ENCODE measurements at regions not wholly inside any gene's neighbourhood (a gene's known extent, or its start where the extent isn't known, plus 50 kb on each side); places are given as distances from the start of the nearest gene placed in this dataset.

DNA sequence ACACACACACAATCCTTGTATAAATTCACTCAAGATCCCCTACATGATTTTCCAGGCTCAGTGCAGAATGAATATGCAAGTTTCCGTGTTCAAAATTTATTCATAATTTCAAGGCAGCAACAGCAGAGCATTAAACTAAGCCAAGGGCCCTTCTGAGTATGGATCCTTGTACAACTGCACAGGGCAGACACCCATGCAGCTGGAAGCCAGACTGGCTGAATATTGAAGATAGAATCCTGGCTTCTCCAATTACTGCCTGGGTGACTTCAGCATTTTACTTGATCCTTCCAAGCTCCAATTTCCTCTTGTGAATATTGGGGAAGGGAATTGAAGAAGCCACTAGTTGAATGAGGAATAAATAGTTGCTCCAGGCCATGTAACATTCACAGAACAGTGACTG, 267.9 kb upstream of the REG3G start:
- TF ChIP-seq EP300 (IDR thresholded peaks at IDR 0.05), result no peak
- TF ChIP-seq, protein P1, sequence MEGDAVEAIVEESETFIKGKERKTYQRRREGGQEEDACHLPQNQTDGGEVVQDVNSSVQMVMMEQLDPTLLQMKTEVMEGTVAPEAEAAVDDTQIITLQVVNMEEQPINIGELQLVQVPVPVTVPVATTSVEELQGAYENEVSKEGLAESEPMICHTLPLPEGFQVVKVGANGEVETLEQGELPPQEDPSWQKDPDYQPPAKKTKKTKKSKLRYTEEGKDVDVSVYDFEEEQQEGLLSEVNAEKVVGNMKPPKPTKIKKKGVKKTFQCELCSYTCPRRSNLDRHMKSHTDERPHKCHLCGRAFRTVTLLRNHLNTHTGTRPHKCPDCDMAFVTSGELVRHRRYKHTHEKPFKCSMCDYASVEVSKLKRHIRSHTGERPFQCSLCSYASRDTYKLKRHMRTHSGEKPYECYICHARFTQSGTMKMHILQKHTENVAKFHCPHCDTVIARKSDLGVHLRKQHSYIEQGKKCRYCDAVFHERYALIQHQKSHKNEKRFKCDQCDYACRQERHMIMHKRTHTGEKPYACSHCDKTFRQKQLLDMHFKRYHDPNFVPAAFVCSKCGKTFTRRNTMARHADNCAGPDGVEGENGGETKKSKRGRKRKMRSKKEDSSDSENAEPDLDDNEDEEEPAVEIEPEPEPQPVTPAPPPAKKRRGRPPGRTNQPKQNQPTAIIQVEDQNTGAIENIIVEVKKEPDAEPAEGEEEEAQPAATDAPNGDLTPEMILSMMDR (IDR thresholded peaks at IDR 0.05), result no peak
- no peak for TF ChIP-seq POLR2AphosphoS5 (IDR thresholded peaks at IDR 0.05)
- TF ChIP-seq POLR2A (IDR thresholded peaks at IDR 0.05), result no peak

All from sigmoid colon (tissue), 4 donors.